DOHH2 (cell line): ENCODE measurements at regions not wholly inside any gene's neighbourhood (a gene's known extent, or its start where the extent isn't known, plus 50 kb on each side); places are given as distances from the start of the nearest gene placed in this dataset.
"Not testable (repeated sequence)": the region's sequence is repeated elsewhere in the genome, so short reads cannot be mapped to it uniquely, and the experiment has no call there.

Experiments
- EZH2phosphoT487 ChIP-seq: fragments of 200-600 bp; sonication (generic); IDR thresholded peaks from 2 replicates; pipeline ENCODE4 v1.6.1; 2017; ENCODE audit warnings: borderline replicate concordance, mild to moderate bottlenecking, antibody characterized with exemption, low read length, moderate library complexity, mixed read lengths
- TF ChIP-seq, protein P1 (sequence below): fragments of 200-600 bp; sonication (generic); IDR thresholded peaks from one replicate; pipeline ENCODE4 v1.5.1; 2014; ENCODE audit warnings: antibody characterized with exemption, mild to moderate bottlenecking, low read depth, low read length; ENCODE audit not compliant: poor library complexity, severe bottlenecking

DNA sequence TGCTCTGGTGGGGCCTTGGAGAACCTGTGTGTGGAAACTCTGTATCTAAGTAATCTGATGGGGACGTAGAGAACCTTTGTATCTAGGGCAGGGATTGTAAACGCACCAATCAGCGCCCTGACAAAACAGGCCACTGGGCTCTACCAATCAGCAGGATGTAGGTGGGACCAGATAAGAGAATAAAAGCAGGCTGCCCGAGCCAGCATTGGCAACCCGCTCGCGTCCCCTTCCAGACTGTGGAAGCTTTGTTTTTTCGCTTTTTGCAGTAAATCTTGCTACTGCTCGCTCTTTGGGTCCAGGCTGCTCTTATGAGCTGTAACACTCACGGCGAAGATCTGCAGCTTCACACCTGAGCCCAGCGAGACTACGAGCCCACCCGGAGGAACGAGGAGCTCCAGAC, 299.3 kb downstream of the SLC7A11 start:
- not testable (repeated sequence) for TF ChIP-seq EZH2phosphoT487
- TF ChIP-seq, protein P1, sequence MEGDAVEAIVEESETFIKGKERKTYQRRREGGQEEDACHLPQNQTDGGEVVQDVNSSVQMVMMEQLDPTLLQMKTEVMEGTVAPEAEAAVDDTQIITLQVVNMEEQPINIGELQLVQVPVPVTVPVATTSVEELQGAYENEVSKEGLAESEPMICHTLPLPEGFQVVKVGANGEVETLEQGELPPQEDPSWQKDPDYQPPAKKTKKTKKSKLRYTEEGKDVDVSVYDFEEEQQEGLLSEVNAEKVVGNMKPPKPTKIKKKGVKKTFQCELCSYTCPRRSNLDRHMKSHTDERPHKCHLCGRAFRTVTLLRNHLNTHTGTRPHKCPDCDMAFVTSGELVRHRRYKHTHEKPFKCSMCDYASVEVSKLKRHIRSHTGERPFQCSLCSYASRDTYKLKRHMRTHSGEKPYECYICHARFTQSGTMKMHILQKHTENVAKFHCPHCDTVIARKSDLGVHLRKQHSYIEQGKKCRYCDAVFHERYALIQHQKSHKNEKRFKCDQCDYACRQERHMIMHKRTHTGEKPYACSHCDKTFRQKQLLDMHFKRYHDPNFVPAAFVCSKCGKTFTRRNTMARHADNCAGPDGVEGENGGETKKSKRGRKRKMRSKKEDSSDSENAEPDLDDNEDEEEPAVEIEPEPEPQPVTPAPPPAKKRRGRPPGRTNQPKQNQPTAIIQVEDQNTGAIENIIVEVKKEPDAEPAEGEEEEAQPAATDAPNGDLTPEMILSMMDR: not testable (repeated sequence)
